OCI-LY1 (cell line): ENCODE measurements at regions not wholly inside any gene's neighbourhood (a gene's known extent, or its start where the extent isn't known, plus 50 kb on each side); places are given as distances from the start of the nearest gene placed in this dataset.

Source experiments
- H2AFZ ChIP-seq: fragments of 200-600 bp; sonication (generic), shearing (Covaris generic); 2 replicates; pipeline ENCODE4 v1.6.0; 2014; ENCODE audit warnings: antibody characterized with exemption, mild to moderate bottlenecking, low read length
- H3F3A ChIP-seq: fragments of 200-600 bp; sonication (generic), shearing (Covaris generic); 2 replicates; pipeline ENCODE4 v1.6.0; 2014; ENCODE audit warnings: mild to moderate bottlenecking, antibody characterized with exemption, low read length, moderate library complexity; ENCODE audit not compliant: insufficient read depth
- H3K27ac ChIP-seq: fragments of 200-600 bp; sonication (generic); 2 replicates; pipeline ENCODE4 v1.5.1; 2014; ENCODE audit warnings: low read length, mixed run types, mild to moderate bottlenecking, low read depth; ENCODE audit not compliant: poor library complexity, severe bottlenecking
- H3K27me3 ChIP-seq: fragments of 200-600 bp; sonication (generic); 2 replicates; pipeline ENCODE4 v1.6.0; 2014; ENCODE audit warnings: antibody characterized with exemption, mild to moderate bottlenecking, low read length, moderate library complexity; ENCODE audit not compliant: insufficient read depth
- H3K36me3 ChIP-seq: fragments of 200-600 bp; sonication (generic); 2 replicates; pipeline ENCODE4 v1.6.1; 2014; ENCODE audit warnings: mild to moderate bottlenecking, antibody characterized with exemption, low read length, moderate library complexity, mixed read lengths; ENCODE audit not compliant: insufficient read depth
- H3K4me1 ChIP-seq: fragments of 200-600 bp; sonication (generic); 2 replicates; pipeline ENCODE4 v1.5.1; 2014; ENCODE audit warnings: mild to moderate bottlenecking, low read length, moderate library complexity; ENCODE audit not compliant: insufficient read depth, severe bottlenecking
- H3K4me2 ChIP-seq: fragments of 200-600 bp; sonication (generic), shearing (Covaris generic); 2 replicates; pipeline ENCODE4 v1.6.1; 2014; ENCODE audit warnings: low read length
- H3K4me3 ChIP-seq: fragments of 200-600 bp; sonication (generic); 2 replicates; pipeline ENCODE4 v1.5.1; 2014; ENCODE audit warnings: low read length, low read depth, mild to moderate bottlenecking, mixed read lengths; ENCODE audit not compliant: poor library complexity, severe bottlenecking
- H3K79me2 ChIP-seq: fragments of 200-600 bp; shearing (Covaris generic); 2 replicates; pipeline ENCODE4 v1.6.1; 2016; ENCODE audit warnings: mixed run types, low read length, mixed read lengths; ENCODE audit not compliant: insufficient read depth
- H3K9ac ChIP-seq: fragments of 200-600 bp; sonication (generic), shearing (Covaris generic); 2 replicates; pipeline ENCODE4 v1.6.1; 2014; ENCODE audit warnings: mild to moderate bottlenecking, low read length, mixed read lengths
- H3K9me2 ChIP-seq: fragments of 200-600 bp; sonication (generic), shearing (Covaris generic); 2 replicates; pipeline ENCODE4 v1.6.1; 2014; ENCODE audit warnings: low read depth, mild to moderate bottlenecking, low read length, mixed read lengths
- H3K9me3 ChIP-seq: fragments of 200-600 bp; shearing (Covaris generic); 2 replicates; pipeline ENCODE4 v1.6.1; 2014; ENCODE audit warnings: low read length, mixed read lengths
- H4K20me1 ChIP-seq: fragments of 200-600 bp; sonication (generic), shearing (Covaris generic); 2 replicates; pipeline ENCODE4 v1.6.0; 2016; ENCODE audit warnings: mild to moderate bottlenecking, low read length; ENCODE audit not compliant: insufficient read depth
- CTCF ChIP-seq: fragments of 200-600 bp; sonication (generic), shearing (Covaris generic); IDR thresholded peaks from 2 replicates; pipeline ENCODE4 v1.5.1; 2017; ENCODE audit warnings: mild to moderate bottlenecking, antibody characterized with exemption, low read length, moderate library complexity, mixed read lengths
- EZH2 ChIP-seq: fragments of 200-600 bp; sonication (generic), shearing (Covaris generic); IDR thresholded peaks from 2 replicates; pipeline ENCODE4 v1.8.0; 2017; ENCODE audit warnings: borderline replicate concordance, mixed run types, mild to moderate bottlenecking, antibody characterized with exemption, low read length, moderate library complexity, mixed read lengths

- Histone ChIP-seq H4K20me1 (no peaks in the 10 kb centered on the region), H2AFZ (no peak overlapping the region), H3K4me1 (no peaks in the 10 kb centered on the region), H3K4me3 (no peak overlapping the region), H3K4me2 (no peak overlapping the region), H3F3A (no peaks in the 10 kb centered on the region), H3K27ac (no peak overlapping the region), H3K27me3 (peaks cover 16% of the 10 kb centered on the region; the same call in 1 of the 2 replicates), H3K9ac (no peak overlapping the region), H3K9me2 (no peaks in the 10 kb centered on the region), H3K36me3 (no peaks in the 10 kb centered on the region; the same call in 1 of the 2 replicates), H3K9me3 (no peaks in the 10 kb centered on the region), H3K79me2 (no peaks in the 10 kb centered on the region)
- no peak for TF ChIP-seq CTCF
- no peak for TF ChIP-seq EZH2
Measured at GRCh38 chr22:48138855-48139254, 1376.4 kb downstream of the TBC1D22A start.

- TF ChIP-seq CTCF (no peak), EZH2 (no peak)
- H3K79me2 ChIP-seq = no peaks in the 10 kb centered on the region
- no peak overlapping the region for H2AFZ ChIP-seq
- H3K9ac ChIP-seq = no peak overlapping the region
- no peaks in the 10 kb centered on the region for H3K4me1 ChIP-seq
- H3K9me3 ChIP-seq = no peaks in the 10 kb centered on the region
- no peaks in the 10 kb centered on the region for H3K9me2 ChIP-seq
- no peak overlapping the region for H3K27ac ChIP-seq
- no peaks in the 10 kb centered on the region; the same call in 1 of the 2 replicates for H3K36me3 ChIP-seq
- no peak overlapping the region for H3K4me2 ChIP-seq
- H4K20me1 ChIP-seq = no peaks in the 10 kb centered on the region
- no peaks in the 10 kb centered on the region for H3F3A ChIP-seq
- peaks cover 14% of the 10 kb centered on the region; the same call in 1 of the 2 replicates for H3K27me3 ChIP-seq
- no peak overlapping the region for H3K4me3 ChIP-seq
Measured at GRCh38 chr22:48138427-48138826, 1376.0 kb downstream of the TBC1D22A start.

- no peaks in the 10 kb centered on the region for H3K4me1 ChIP-seq
- no peaks in the 10 kb centered on the region for H4K20me1 ChIP-seq
- H3K4me2 ChIP-seq = no peak overlapping the region
- no peaks in the 10 kb centered on the region for H3F3A ChIP-seq
- no peak overlapping the region for H3K27ac ChIP-seq
- no peaks in the 10 kb centered on the region for H3K9me2 ChIP-seq
- H3K4me3 ChIP-seq = no peak overlapping the region
- TF ChIP-seq CTCF = no peak
- TF ChIP-seq EZH2 = no peak
- no peaks in the 10 kb centered on the region for H3K79me2 ChIP-seq
- H3K9me3 ChIP-seq = no peaks in the 10 kb centered on the region
- no peak overlapping the region for H3K9ac ChIP-seq
- H3K36me3 ChIP-seq = no peaks in the 10 kb centered on the region; the same call in 1 of the 2 replicates
- H2AFZ ChIP-seq = no peak overlapping the region
- peaks cover 6% of the 10 kb centered on the region; the same call in 1 of the 2 replicates for H3K27me3 ChIP-seq
Measured at GRCh38 chr22:48137640-48138039, 1375.2 kb downstream of the TBC1D22A start.
